GM19025 (cell line): ENCODE measurements at regions not wholly inside any gene's neighbourhood (a gene's known extent, or its start where the extent isn't known, plus 50 kb on each side); places are given as distances from the start of the nearest gene placed in this dataset.
"Not testable (repeated sequence)": the region's sequence is repeated elsewhere in the genome, so short reads cannot be mapped to it uniquely, and the experiment has no call there.

Source experiments
- ATAC-seq: cut with Tn5 transposase; IDR thresholded peaks from one replicate; pipeline ENCODE4 v1.9.1; 2021; ENCODE audit warnings: mild to moderate bottlenecking, low read depth, moderate library complexity; ENCODE audit not compliant: unreplicated experiment

- no peak for ATAC-seq
These were observed 109.5 kb upstream of the LIPC start for GRCh38 chr15:58322253-58322652.

- not testable (repeated sequence) for ATAC-seq
These were observed 108.5 kb upstream of the LIPC start for GRCh38 chr15:58323321-58323720.

GRCh38 chr15:58324533-58324932, 107.3 kb upstream of the LIPC start:
- ATAC-seq = no peak

GRCh38 chr15:58327958-58328357, 103.8 kb upstream of the LIPC start:
- ATAC-seq = no peak

- no peak for ATAC-seq
These were observed 102.6 kb upstream of the LIPC start for GRCh38 chr15:58329211-58329610.

- no peak for ATAC-seq
These were observed 101.8 kb upstream of the LIPC start for GRCh38 chr15:58329781-58330671.

- ATAC-seq = no peak
These were observed 100.8 kb upstream of the LIPC start for GRCh38 chr15:58330741-58331559.

- no peak for ATAC-seq
These were observed 100.3 kb upstream of the LIPC start for GRCh38 chr15:58331560-58331912.

GRCh38 chr15:58331913-58332675, 99.7 kb upstream of the LIPC start:
- peak; percentile 79 for ATAC-seq

- ATAC-seq = no peak
These were observed 99.0 kb upstream of the LIPC start for GRCh38 chr15:58332676-58333400.

GRCh38 chr15:58334803-58335202, 97.0 kb upstream of the LIPC start:
- no peak for ATAC-seq

GRCh38 chr15:58336161-58336560, 95.6 kb upstream of the LIPC start:
- no peak for ATAC-seq

- no peak for ATAC-seq
These were observed 91.6 kb upstream of the LIPC start for GRCh38 chr15:58340176-58340575.

- no peak for ATAC-seq
These were observed 89.3 kb upstream of the LIPC start for GRCh38 chr15:58342508-58342907.

- ATAC-seq = no peak
These were observed 87.3 kb upstream of the LIPC start for GRCh38 chr15:58344213-58345070.

GRCh38 chr15:58346361-58346760, 85.4 kb upstream of the LIPC start:
- no peak for ATAC-seq

- no peak for ATAC-seq
These were observed 83.5 kb upstream of the LIPC start for GRCh38 chr15:58348095-58348812.

GRCh38 chr15:58352026-58352929, 79.5 kb upstream of the LIPC start:
- no peak for ATAC-seq
